AML-193 (cell line): ENCODE measurements at regions not wholly inside any gene's neighbourhood (a gene's known extent, or its start where the extent isn't known, plus 50 kb on each side); places are given as distances from the start of the nearest gene placed in this dataset.
A peak's percentile ranks its signal among the peaks of the same experiment; 100 is the strongest.

Experiments
- DNase-seq, 2 experiments: peaks; one replicate each; lab custom pipeline; 2025; lab: John Stamatoyannopoulos, UW

DNA sequence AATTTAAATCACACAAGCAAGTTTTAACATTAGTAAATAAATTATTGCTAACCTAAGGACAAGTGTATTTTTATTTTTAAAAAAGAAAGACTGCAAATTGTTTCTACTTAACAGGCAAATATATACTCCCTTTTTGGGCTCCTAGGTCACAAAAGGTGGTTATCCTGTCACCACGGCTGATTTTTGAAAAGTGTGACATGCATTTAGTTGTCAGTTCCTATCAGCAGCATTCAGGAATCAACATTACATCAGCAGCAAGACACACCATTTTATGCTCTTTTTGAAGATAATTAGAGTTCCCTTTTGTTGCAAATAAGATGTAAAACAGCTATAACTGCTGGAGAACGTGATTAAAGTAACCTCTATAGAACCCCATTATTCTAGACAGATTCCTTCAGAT is 357.5 kb upstream of the TMCO5A start:
- no peak for DNase-seq

DNA sequence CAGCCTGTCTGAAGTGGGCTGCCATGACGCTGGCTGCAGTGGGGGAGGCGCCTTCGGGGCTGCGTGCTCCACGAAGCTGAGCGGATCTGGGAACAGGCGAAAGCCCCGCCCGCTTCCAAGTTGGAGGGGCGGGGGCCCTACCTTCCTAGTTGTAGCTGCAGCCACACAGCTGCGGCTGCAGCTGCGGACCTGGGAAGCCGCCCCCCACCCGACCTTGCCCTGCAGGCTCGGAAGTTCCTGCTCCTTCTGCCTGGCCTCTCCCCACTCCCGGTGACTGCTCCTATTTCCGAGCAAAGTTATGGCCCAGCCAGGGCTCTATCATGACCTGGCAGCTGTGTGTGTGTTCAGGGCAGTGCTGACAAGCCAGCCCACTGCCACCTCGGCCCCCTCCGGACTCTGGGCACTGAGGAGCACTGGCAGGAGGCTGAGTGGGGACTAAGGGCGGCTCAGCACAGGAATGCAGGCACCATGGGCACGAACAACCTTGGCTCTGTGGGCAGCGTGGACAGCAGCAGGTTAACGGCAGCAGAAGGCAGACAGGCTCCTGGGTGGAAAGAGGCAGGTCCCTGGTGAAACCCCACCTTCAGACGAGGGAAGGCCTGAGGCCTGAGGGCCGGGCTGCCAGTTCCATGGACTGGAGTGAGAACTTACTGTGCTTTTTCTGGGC is 352.4 kb upstream of the TMCO5A start:
- no peak for DNase-seq

DNA sequence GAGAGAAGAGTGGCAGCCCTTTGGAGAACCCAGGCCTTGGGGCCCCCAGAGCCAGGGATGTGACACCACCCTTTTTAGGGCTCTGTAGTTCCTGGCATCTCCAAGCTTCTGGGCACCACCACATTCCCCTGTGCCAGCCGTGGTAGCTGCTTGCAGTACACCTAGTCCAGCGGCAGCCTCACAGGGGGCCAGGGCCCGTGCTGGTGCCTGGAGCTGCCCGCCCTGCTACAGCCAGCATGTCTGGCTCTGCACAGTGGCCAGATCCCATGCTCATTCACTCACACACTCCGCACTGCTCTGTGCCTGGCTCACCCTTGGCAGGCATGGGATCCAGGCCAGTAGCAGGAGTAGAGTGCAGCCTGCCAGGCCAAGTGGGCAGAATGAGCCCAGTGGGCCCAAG is 351.6 kb upstream of the TMCO5A start:
- DNase-seq: no peak

DNA sequence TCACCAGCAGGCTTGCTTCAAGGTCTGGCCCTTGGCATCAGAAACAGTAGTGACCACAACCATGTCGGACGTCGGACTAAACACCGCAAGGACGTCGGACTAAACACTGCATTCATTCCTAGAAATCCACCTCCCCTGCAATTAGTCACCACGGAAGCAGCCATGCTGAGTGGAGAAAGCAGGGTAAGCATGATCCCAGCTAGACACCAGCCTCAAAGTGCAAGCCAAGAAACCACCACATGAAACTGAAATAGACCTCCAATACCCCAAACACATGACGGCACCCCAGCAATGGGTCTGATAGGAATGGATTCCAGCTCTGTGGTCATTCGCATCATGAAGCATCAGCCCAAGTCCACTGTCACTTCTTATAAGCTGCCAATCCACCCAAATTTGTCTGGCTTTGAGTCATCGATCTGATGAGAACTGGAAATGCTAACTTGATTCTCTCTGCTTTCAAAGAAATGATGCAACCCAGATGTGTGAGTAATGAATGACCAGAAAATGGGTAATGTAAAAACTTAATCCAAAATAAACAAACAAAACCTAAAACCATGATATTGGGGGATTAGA is 348.3 kb upstream of the TMCO5A start:
- DNase-seq: no peak

DNA sequence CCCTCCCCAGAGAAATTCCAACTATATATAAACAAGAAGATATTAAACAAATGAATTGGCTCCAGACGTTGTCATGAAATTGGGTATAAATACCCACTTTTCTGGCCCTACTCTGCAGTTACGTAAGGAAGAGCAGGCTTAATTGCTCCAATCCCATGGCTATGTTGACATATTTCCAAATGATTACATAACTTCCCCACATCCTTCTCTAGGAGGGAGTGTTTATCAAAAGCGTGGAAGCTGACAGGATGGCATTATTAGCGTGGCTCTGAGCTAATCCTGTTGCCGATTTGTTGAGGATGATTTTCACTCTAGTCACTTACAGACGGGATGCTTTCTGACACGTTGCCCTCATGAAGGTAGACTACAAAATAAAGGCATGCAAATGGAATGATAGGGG is 347.5 kb upstream of the TMCO5A start:
- DNase-seq: no peak

DNA sequence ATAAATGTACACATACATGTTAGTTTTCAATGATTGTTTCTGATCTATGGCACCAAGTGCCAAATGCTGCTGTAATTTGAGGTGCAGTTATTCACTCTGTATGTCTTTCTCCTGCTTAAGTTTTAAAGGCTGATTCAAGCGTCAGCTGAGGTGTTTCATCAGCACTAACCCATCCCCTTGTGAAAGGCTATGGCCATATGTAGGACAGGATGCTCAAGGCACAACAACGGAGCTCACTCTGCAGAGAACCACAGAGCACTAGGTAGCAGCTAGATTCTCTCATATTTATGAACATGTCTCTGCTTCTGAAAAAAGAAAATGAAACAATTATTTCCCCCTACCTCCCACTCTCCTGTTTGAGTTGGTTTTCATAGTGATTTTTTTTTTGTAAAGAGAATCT is 340.0 kb upstream of the TMCO5A start:
- no peak for DNase-seq

DNA sequence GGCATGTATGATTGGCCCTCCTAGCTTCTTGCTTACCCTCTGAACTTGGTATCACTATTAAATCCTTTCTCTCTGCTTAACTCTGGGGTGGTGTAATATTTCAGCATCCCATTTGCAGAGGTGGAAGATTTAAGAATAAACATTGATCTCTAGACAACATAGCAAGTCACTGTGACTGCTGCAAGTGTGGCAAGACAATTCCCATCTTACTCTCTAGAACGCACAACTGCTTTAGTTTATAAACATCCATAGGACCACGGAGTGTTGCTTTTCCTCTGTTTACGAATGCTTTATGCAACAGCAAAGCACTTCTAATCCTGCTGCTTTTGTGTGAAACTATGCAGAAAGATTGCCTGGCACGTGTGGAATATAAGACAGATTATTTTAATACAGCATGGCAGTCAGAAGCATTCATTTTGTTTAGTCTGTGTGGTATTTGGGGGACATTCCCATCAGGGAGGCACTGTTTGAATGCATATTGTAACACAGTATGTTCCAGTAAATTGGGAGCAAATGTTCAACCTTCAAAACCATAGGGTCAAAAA is 338.9 kb upstream of the TMCO5A start:
- DNase-seq: no peak

DNA sequence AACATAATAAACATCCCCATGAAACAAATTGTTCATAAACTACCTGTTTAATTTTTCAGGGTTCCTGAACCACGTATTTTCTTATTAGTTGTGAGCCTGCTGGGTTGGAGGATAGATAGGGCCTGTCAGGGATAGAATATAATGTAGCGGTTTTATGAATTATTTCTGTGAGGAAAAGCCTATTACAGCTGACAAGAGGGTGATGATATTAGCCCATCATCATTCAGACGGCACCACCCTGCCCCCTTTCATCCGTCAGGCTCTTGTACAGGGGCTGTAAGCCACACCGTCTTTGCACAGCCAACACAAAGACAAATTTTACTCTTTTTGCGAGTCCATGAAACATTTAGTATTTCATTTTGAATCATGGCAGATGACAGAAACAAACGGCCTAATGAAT is 335.3 kb upstream of the TMCO5A start:
- no peak for DNase-seq

DNA sequence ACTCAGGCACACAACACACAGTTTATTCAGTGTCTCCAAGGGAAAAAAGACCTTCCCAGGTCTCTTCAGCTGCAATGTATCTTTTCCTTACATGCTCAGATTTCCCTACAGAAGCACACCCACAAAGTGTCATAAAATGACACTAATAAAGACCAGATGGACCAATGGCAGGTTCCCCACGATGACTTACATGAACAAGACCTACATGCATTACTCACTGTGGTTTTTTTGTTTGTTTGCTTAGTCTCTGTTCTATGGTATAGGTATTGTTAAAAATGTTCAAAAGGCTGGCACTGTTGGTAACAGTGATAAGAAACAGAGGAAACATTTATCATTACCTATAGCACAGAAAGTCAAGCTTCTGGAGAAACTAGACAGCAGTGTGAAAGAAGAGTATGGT is 318.2 kb upstream of the TMCO5A start:
- DNase-seq: no peak

DNA sequence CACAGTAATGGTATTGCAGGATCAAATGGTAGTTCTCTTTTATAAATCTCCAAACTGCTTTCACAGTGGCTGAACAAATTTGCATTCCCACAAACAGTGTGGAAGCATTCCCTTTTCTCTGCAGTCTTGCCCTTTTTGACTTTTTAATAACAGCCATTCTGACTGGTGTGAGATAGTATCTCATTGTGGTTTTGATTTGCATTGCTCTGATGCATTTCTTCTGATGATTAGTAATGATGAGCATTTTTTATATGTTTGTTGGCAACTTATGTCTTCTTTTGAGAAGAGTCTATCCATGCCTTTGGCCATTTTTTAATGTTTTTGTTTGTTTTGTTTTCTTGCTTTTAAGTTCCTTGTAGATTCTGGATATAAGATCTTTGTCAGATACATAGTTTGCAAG is 316.1 kb upstream of the TMCO5A start:
- no peak for DNase-seq

DNA sequence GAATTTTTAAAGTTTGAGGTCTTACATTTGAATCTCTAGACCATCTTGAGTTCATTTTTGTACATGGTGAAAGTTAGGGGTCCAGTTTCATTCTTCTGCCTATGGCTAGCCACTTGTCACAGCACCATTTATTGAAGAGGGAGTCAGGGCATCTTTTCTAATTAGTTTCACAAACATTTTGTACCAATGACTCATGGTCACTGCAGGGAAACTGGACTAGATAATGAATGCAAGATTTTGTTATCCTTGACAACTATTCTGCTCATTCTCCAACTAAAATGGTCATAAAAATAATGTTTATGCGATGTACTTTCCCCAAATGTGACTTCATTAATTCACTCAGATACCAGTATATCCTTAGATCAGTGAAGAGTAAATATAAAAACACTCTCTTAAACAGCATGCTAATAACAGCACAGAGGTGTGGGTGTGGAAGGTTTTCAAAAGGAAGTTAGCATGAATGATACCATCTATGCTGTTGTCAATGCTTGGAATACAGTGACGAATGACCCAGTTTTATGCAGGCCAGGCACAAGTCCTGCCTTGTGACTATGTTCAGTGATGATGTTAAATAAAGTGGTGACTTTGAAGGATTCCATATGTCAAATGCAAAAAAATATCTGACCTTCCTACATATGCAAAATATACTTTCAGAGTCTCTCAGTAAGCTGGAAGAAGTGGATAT is 314.9 kb upstream of the TMCO5A start:
- no peak for DNase-seq

DNA sequence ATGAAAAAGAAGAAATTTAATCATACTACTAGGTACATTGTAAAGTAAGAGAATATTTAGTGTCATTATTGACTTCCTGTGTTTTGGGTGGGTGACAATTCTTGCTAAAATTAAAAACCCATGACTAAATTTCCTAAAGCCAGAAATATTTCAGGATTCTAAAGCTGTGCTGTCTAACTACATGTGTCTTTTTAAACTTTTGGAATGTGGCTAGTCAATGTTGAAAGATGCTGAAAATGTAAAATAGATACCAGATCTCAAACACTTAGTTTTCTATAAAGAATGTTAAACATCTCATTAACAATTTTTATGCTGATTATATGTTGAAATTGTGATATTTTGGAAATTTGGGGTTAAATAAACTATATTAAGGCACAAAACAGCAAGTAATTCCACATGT is 308.9 kb upstream of the TMCO5A start:
- DNase-seq: no peak

DNA sequence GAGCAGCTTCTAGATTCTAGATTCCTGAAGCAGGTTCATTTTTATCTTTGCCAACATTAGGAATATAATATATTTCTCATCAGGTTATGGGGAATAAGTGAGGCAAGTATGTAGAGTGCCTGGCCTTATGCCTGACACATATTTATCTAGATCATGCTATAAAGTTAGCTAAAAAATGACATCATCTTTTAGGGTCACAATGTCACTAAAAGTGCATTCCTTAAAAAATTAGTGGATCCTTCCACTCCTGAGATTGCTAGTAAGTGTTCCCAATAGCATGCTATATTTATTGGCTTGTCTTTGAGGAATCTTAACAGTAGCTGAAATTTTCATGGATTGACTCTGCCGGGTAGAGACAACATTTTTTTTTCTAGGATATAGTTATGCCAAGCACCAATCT is 305.9 kb upstream of the TMCO5A start:
- DNase-seq: no peak

DNA sequence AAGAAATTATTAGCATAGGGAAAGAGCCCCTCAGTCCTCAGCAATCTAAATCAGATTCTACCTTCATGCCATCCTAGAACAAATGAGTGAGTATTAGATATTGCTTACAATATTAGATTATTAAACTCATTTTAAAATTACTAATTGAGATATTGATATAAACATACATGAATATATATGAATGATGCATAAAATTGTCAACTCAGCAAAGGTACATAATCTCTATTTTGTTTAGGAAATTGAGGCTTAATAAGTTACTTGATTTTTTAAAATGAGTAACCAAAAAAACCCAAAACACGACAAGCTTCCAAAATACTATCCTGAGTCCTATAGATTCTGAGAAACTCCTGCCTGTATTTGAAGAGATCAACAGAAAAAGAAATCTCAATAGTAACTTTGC is 297.7 kb upstream of the TMCO5A start:
- DNase-seq: no peak

DNA sequence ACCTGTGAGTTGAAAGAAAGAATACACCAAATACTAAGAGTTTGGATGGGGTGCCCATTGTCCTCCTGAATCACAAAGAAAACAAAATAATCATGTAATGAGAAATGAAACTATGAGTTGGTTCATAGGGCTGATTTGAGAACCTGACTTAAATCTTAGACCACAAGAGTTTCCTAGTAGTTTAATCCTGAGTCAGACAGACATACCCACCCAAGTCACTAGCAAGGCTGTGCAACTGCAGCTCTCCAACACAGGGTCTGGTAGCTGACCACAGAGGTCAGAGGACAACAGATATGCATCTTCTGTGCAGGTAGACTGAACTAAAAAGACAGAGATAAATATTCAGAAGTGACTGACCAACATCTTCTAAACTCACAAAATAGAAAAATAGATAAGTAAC is 296.3 kb upstream of the TMCO5A start:
- no peak for DNase-seq

DNA sequence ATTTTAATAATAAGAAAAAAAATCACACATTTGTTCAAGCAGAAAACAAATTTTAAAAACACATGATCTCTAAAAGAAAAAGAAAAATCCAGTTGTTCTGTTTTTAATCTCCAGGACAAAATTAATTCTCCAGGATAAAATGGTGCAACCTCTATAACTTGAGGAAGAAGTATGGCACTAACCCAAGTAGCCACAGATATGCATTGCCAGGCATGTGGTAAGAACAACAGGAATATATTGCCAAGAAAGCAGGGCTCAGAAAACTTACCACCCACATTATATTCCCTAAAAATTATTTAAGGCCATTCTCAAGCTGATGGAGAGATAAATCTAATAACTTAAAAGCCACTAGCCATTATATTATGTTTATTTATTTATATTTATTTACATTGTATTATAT is 295.7 kb upstream of the TMCO5A start:
- no peak for DNase-seq

DNA sequence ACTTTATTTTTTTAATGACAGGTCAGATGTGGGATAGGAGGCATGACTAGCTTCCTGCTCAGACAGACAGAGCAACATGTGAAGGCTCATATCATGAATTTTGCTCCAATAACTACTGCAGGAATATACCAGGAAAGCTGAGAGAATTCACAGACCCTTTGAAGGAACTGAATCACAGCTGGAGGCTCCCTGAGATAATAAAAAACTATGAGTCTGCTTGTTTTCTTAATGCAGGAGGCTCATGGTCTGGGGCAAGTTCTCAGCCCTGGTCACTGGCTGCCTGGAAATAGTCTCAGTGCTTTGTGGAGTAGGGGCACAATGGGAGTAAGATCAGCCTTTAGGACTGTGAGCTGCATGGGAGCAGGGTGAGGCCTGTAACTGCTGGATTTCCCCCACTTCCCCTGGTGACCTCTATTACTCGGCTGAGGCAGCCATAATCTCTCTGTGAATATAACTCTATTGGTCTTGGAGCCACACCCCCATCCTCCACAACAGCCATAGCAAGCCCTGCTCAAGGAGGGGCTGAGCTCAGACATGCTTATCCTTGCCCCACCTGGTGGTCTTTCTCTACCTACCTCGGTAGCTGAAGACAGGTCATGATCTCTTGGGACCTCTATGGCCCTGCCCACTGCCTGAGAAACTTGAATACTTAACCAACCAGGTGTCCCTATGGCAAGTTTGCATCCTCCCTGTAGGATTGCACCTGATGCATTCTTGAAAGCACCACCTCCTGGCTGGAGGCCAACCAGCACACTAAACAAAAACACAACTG is 281.6 kb upstream of the TMCO5A start:
- no peak for DNase-seq

DNA sequence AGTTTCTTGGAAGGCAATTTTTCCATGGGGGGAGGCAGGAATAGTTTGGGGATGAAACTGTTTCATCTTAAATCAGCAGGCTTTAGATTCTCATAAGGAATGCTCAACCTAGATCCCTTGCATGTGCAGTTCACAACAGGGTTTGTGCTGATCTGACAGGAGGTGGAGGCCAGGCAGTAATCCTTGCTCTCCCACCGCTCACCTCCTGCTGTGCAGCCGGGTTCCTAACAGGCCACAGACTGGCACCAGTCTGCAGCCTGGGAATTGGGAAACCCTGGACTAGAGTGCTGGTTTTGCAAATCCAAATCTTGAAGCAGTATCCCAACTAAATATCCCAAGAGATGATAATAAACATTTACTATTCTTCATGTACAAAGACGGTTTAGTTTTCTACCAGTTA is 256.3 kb upstream of the TMCO5A start:
- no peak for DNase-seq

DNA sequence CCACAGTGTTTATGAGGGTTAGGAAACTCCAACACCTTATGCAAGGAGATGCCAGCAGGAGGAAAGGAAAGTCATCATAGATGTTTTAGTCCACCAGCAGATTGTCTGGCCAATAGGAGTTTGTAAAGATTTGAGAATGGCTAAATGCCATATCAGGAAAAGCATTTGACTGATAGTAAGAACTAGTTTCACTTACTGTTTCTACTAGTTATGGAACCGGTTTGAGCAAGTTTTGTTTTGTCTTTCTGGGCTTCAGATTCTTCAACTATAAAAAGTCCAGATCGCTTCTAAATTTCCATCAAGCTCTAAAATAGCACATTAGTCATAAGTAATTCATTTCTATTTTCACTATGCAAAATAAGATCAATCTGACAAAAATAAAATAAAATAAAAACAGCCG is 254.8 kb upstream of the TMCO5A start:
- DNase-seq: no peak

DNA sequence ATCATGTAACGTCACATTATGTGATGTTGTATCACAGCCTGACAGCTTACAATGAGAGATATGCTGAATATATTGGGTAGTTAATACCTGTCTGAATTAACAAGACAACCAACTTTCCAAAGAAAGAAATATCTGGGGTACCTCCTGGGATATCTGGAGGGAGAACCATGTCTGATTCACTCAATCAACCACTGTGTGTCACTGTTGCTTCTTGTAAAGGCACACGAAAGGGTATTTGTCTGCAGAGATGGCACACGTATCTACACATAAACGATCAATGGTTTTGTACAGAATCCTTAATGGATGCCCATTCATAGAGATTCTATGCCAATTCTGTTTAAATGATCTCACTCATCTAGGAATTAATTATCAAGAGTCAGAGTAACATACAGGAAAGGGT is 252.1 kb upstream of the TMCO5A start:
- peak; percentile 0 to 15 for DNase-seq

DNA sequence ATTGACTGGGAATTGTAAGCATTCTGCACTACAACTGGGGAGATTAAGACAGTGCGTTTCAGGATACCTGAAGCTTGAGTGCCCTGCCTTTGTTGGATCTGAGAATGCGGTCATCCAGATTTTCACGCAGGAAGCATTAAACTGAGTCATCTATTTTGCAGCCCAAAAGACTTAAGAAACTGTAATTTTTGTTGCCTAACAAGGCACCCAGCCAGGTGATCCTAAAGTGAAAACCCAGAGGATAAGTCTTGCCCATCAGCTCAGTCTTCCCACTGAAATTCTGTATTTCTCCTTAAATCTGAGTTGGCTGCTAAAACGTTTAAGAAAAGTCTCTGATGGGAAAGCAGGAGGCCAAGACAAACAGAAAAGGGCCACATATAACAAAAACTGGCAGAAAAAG is 242.5 kb upstream of the TMCO5A start:
- no peak for DNase-seq

DNA sequence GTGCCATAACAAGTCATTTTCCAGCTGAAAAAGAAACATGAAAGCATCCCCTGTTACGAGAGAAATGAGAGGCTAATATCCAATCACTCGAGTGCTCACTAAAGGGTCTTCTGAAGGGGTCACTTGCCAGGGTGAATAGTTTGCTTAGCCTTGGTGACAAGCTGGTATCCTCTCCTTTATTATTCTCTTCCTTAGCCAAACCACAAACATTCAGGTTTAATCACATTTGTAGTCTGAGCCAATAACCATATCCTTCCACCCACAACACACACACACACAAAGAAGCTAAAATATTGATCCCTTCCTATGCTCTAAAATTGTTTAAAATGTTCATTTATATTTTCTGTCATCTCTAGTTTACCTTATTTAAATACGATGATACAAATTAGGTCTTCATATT is 240.5 kb upstream of the TMCO5A start:
- no peak for DNase-seq

DNA sequence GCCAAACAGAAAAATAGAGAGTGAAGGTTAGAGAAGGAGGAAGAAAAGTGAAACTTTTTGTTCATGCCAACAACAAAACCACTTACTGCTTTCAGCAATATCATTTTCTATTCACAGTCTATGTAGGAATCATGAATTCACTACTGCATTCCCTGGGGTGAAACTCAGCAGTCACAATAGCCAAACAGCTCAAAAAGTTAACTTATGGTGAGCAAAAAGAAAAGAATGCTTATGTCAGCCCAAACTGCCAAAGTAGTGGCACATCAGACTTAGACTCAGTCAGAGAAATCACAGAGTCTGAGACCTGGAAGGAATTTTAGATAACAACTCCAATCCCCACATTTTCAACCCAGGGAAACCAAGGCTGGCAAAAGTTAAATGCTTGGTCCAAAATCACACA is 238.7 kb upstream of the TMCO5A start:
- no peak for DNase-seq
